ENCODE measurements at regions not wholly inside any gene's neighbourhood (a gene's known extent, or its start where the extent isn't known, plus 50 kb on each side); places are given as distances from the start of the nearest gene placed in this dataset.

- TF ChIP-seq CTCF (IDR thresholded peaks at IDR 0.05; ENCODE audit: low read depth, low read length) = no peak
- no peak overlapping the region for H3K4me3 ChIP-seq (replicated peaks in 1 of 2; ENCODE audit: low read depth in 2 of 2, low read length in 2 of 2)
- DNase-seq (ENCODE audit: low read depth in 2 of 2) = no peak
Observed at GRCh38 chrX:124720532-124720931, 374.2 kb downstream of the SH2D1A start.

DNA sequence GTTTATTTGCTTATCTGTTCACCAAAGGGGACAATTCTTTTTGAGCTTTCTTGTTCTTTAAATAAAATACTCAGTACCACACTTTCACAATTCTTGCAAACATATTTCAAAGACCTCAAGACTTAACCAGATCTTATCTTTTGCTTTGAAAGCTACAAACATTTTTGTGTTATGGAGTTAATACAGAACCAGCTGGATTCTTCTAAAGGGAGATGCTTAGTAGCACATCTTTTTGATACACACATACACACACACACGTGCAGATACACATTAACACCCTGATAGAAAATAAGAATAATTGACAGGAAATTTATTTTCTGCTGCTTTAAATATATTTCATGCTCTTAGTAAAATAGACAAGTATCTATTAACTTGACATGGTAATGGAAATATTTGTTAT, 379.1 kb downstream of the SH2D1A start:
- no peak overlapping the region for H3K4me3 ChIP-seq (replicated peaks in 1 of 2; ENCODE audit: low read depth in 2 of 2, low read length in 2 of 2)
- no peak for TF ChIP-seq CTCF (IDR thresholded peaks at IDR 0.05; ENCODE audit: low read depth, low read length)
- DNase-seq (ENCODE audit: low read depth in 2 of 2) = no peak

GRCh38 chrX:124726292-124726691, 379.9 kb downstream of the SH2D1A start:
- no peak for DNase-seq (ENCODE audit: low read depth in 2 of 2)
- no peak overlapping the region for H3K4me3 ChIP-seq (replicated peaks in 1 of 2; ENCODE audit: low read depth in 2 of 2, low read length in 2 of 2)
- no peak for TF ChIP-seq CTCF (IDR thresholded peaks at IDR 0.05; ENCODE audit: low read depth, low read length)

DNA sequence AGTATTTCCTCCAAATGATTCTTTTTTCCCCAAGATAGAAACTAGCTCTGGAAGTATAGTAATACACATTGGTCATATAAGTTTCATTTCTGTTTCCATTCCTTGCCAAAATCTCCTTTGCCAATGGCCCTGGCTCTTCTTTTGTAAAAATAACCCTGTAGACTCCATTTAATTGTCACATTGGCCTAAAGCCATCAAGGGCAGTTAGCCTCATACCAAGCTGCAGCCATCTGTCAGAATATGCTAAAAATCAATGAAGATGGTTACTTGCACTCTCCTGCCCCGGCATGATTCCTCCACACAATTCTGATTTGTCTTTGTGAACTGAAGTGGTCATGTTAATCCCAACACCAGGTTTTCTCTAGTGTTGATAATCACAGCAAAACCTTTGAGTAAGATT, 380.5 kb downstream of the SH2D1A start:
- no peak for DNase-seq (ENCODE audit: low read depth in 2 of 2)
- H3K4me3 ChIP-seq (replicated peaks in 1 of 2; ENCODE audit: low read depth in 2 of 2, low read length in 2 of 2) = no peak overlapping the region
- no peak for TF ChIP-seq CTCF (IDR thresholded peaks at IDR 0.05; ENCODE audit: low read depth, low read length)

DNA sequence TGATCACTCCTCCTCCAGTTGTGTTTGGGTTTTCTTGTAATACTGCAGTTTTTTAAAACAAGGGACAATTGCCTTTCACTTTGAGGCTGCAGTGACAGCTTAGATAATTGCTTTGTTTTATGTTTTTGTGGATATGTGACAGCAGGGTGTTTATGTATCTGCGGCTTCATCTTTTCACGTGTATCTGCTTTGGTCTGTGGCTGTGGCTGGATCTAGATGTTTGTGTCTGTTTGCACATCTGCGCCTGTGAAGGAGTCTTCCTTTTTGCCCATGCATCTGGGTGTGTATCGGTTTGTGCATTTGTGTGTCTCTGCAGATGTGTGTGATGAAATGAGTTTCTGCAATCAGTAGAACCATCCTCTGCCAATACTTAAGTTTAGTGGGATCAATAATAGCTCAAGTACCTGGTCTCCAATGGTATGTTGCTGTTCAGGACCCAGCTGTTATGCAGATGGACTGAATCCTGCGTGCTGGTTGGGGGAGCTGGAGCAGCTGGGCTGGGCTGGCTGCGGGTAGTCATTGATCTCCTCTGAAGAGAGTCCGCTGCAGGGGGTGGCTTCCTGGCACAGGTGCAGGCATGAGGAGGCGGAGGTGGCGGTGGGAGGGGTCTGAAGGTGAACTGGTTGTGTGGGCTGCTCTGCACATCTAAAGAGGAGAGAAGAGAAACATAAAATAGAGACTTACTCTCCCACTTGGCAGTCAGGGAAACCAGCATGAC, 390.3 kb downstream of the SH2D1A start:
- no peak for DNase-seq (ENCODE audit: low read depth in 2 of 2)
- no peak overlapping the region for H3K4me3 ChIP-seq (replicated peaks in 1 of 2; ENCODE audit: low read depth in 2 of 2, low read length in 2 of 2)
- no peak for TF ChIP-seq CTCF (IDR thresholded peaks at IDR 0.05; ENCODE audit: low read depth, low read length)

GRCh38 chrX:124737771-124738170, 391.4 kb downstream of the SH2D1A start:
- no peak for TF ChIP-seq CTCF (IDR thresholded peaks at IDR 0.05; ENCODE audit: low read depth, low read length)
- DNase-seq (ENCODE audit: low read depth in 2 of 2) = no peak
- no peak overlapping the region for H3K4me3 ChIP-seq (replicated peaks in 1 of 2; ENCODE audit: low read depth in 2 of 2, low read length in 2 of 2)

DNA sequence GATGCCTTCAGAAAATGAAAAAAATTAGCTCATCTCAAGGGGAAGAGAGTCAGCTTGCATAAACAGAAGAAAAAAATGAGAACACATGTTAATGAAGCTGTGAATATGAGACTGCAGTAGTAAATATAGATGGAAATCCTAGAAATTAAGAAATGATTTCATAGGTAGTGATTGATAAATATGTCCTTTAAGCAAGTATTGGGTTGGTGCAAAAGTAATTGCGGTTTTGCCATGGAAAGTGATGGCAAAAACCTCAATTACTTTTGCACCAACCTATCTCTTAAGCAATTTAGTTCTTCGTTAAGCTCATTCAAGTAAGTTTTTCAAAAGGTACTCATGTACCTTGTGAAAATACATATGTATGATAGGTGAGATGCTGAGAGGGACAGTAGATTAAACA, 400.9 kb downstream of the SH2D1A start:
- no peak for TF ChIP-seq CTCF (IDR thresholded peaks at IDR 0.05; ENCODE audit: low read depth, low read length)
- DNase-seq (ENCODE audit: low read depth in 2 of 2) = no peak

More for the DNA sequence above, 400.9 kb downstream of the SH2D1A start:
- no peak overlapping the region for H3K4me3 ChIP-seq (replicated peaks in 1 of 2; ENCODE audit: low read depth in 2 of 2, low read length in 2 of 2)
